ENCODE measurements at regions not wholly inside any gene's neighbourhood (a gene's known extent, or its start where the extent isn't known, plus 50 kb on each side); places are given as distances from the start of the nearest gene placed in this dataset.

DNA sequence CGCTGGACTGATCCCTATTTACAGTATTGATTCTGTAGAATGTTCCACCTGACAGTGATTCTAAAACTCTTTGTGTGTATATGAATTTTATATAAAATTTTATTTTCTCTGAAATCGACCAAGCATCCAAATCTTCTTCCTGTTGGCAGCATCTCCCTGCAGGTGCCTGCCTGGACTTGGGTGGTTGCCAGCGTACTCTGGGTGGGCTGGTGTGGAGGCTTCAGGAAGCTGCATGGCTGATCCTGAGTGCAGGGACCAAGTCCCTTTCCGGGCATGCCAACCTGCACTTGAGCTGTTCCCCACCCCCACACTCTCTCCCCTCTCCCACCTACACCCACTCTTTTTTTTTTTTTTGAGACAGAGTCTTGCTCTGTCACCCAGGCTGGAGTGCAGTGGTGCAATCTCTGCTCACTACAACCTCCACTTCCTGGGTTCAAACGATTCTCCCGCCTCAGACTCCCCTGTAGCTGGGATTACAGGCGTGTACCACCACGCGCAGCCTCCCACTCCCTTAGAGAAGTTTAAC is 53.2 kb upstream of the ALKAL2 start (continued):
- TF ChIP-seq ZMYM3 (CRISPR knock-in tag; IDR thresholded peaks at IDR 0.05) (no peak), KLF11 (CRISPR knock-in tag; IDR thresholded peaks at IDR 0.05) (no peak), POLR2A (IDR thresholded peaks at IDR 0.05; ENCODE audit: insufficient read depth in 1 of 2, low read depth in 2 of 2, low read length in 2 of 2) (no peak), RNF2 (conservative IDR thresholded peaks at IDR 0.05; ENCODE audit: low read depth) (no peak), SMARCE1 (IDR thresholded peaks at IDR 0.05; ENCODE audit: borderline replicate concordance) (no peak), ZNF782 (CRISPR knock-in tag; IDR thresholded peaks at IDR 0.05; ENCODE audit: borderline replicate concordance) (no peak)
- TF ChIP-seq, protein P1, sequence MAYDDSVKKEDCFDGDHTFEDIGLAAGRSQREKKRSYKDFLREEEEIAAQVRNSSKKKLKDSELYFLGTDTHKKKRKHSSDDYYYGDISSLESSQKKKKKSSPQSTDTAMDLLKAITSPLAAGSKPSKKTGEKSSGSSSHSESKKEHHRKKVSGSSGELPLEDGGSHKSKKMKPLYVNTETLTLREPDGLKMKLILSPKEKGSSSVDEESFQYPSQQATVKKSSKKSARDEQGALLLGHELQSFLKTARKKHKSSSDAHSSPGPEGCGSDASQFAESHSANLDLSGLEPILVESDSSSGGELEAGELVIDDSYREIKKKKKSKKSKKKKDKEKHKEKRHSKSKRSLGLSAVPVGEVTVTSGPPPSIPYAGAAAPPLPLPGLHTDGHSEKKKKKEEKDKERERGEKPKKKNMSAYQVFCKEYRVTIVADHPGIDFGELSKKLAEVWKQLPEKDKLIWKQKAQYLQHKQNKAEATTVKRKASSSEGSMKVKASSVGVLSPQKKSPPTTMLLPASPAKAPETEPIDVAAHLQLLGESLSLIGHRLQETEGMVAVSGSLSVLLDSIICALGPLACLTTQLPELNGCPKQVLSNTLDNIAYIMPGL (CRISPR knock-in tag; IDR thresholded peaks at IDR 0.05; ENCODE audit: borderline replicate concordance in 1 of 2, low read depth in 1 of 2): no peak
- TF ChIP-seq, protein P2, sequence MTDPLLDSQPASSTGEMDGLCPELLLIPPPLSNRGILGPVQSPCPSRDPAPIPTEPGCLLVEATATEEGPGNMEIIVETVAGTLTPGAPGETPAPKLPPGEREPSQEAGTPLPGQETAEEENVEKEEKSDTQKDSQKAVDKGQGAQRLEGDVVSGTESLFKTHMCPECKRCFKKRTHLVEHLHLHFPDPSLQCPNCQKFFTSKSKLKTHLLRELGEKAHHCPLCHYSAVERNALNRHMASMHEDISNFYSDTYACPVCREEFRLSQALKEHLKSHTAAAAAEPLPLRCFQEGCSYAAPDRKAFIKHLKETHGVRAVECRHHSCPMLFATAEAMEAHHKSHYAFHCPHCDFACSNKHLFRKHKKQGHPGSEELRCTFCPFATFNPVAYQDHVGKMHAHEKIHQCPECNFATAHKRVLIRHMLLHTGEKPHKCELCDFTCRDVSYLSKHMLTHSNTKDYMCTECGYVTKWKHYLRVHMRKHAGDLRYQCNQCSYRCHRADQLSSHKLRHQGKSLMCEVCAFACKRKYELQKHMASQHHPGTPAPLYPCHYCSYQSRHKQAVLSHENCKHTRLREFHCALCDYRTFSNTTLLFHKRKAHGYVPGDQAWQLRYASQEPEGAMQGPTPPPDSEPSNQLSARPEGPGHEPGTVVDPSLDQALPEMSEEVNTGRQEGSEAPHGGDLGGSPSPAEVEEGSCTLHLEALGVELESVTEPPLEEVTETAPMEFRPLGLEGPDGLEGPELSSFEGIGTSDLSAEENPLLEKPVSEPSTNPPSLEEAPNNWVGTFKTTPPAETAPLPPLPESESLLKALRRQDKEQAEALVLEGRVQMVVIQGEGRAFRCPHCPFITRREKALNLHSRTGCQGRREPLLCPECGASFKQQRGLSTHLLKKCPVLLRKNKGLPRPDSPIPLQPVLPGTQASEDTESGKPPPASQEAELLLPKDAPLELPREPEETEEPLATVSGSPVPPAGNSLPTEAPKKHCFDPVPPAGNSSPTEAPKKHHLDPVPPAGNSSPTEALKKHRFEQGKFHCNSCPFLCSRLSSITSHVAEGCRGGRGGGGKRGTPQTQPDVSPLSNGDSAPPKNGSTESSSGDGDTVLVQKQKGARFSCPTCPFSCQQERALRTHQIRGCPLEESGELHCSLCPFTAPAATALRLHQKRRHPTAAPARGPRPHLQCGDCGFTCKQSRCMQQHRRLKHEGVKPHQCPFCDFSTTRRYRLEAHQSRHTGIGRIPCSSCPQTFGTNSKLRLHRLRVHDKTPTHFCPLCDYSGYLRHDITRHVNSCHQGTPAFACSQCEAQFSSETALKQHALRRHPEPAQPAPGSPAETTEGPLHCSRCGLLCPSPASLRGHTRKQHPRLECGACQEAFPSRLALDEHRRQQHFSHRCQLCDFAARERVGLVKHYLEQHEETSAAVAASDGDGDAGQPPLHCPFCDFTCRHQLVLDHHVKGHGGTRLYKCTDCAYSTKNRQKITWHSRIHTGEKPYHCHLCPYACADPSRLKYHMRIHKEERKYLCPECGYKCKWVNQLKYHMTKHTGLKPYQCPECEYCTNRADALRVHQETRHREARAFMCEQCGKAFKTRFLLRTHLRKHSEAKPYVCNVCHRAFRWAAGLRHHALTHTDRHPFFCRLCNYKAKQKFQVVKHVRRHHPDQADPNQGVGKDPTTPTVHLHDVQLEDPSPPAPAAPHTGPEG (CRISPR knock-in tag; IDR thresholded peaks at IDR 0.05): no peak

Data from HepG2 (cell line).